ENCODE measurements at regions not wholly inside any gene's neighbourhood (a gene's known extent, or its start where the extent isn't known, plus 50 kb on each side); places are given as distances from the start of the nearest gene placed in this dataset.
"Not testable (repeated sequence)": the region's sequence is repeated elsewhere in the genome, so short reads cannot be mapped to it uniquely, and the experiment has no call there.

DNA sequence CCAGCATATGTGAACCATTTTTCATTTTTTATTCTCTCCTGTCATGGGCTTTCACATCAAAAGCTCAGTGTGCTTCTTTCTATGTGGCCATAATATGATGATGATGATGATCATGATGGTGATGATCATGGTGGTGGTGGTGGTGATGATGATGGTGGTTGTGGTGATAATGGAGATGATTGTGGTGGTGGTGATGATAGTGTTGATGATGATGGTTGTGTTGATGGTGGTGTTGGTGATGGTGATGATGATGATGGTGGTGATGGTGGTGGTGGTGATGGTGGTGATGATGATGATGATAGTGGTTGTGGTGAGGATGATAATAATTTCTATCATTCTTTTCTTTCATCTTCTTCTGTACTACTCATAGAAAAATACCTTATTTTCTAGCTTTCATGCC is 413.1 kb upstream of the VSTM2A start:
- DNase-seq (ENCODE audit: low read depth), result no peak

DNA sequence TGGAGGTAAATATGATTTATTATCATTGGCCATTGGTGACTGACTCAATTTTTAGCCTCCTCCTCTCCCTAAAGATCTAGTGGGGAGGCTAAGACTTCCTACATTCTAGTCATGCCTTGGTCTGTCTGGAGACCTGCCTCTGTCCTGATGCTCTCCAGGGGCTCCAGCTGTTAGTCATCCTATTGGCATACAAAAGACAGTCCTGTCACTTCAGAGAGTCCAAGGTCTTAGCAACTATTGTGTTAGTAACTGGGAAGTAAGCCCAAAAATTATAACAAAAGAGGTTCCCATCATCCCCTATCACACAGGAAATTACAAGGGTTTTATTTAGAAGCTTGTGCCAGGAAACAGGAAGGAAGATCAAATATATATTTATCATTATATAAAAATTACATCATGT is 400.6 kb upstream of the VSTM2A start:
- no peak for DNase-seq (ENCODE audit: low read depth)

DNA sequence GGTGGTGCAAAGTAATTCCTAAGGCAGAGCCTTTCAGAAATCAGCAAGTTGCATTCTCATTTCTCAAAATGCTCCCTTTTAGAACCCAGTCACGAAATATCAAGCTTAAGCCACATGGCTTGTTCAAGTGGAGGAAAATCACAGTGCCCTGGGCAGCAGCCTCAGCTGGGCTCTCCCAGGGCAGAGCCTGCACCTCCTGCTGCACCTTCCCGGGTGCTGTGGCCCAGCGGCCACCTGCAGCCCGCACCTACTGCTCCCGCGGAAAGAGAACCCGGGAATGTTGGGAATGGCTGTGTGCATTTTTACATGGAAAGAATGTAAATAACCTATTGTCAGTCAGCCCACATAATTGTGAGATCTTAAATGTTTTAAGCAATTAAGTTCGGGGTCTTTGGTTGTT is 396.5 kb upstream of the VSTM2A start:
- no peak for DNase-seq (ENCODE audit: low read depth)

DNA sequence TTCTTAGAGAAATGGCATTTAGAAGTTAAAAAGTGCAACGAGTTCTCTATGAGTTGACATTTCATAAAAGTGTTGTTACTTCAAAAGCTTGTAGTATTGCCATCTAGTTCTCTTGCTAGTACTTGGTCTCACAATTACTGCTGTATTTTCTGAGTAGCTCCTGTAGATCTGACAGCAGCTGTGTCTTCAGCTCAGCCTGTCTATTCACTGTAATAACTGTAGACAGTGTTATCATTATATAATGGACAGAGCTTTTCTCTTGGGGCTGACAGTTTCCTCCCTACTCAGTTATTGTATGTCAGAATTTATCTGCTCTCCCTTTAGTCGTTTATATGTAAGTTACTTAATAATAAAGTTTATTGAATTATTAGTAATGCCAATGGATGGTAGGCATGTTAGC is 388.7 kb upstream of the VSTM2A start:
- DNase-seq (ENCODE audit: low read depth), result no peak

DNA sequence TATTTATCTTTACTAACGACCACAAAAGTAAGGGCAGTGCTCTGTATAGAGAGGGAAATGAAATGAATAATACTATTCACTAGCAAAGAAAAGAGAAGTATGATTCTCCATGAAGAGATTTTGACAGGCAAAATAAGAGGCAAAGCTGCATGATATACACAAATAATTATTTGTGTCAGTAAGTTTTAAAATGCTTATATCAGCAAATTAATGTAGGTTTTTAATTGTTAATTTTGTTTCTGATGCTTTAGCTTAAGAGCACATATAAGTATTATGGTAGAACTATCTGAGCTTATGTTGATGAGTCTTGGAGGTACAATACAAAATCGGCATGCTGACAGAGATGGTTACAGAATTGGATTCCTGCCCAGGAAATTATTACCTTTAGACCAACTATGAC is 383.1 kb upstream of the VSTM2A start:
- DNase-seq (ENCODE audit: low read depth), result no peak

DNA sequence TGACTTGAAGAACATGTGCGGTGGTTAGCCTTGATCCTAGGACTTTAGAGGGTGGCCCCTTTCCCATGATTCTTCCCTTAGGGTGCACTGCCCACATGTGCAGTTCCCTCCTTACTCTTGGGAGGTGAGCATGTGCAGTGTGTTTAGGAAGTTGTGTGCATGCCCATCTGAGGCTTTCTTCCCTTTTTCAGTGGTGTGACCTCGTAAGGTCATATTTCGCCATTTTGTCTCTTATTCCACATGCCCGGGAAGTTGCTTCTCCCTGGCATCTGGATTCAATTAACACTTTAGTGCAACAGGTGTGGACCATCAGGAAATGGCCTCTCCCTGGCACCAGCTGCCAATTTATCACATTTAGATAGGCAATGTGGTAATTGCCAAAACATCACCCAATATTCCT is 380.6 kb upstream of the VSTM2A start:
- no peak for DNase-seq (ENCODE audit: low read depth)

DNA sequence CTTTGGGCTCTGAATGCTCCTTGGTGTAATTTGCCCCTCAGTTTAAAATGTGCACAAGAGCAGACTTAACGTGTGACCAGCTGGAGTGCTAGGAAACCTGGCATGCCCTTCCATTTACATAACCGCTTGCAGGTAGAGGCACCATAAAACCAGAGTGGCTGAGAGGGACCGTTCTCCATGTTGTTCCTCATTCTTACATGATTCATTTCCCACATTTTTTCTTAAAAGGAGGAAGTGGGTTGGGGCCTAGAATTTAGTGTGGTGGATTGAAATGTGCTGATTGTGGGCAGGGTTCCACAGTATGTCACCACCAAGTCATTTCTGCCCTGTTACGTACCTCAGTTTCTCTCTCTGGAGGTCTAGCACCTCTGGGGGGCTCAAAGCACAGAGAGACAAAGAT is 375.8 kb upstream of the VSTM2A start:
- DNase-seq (ENCODE audit: low read depth), result no peak

DNA sequence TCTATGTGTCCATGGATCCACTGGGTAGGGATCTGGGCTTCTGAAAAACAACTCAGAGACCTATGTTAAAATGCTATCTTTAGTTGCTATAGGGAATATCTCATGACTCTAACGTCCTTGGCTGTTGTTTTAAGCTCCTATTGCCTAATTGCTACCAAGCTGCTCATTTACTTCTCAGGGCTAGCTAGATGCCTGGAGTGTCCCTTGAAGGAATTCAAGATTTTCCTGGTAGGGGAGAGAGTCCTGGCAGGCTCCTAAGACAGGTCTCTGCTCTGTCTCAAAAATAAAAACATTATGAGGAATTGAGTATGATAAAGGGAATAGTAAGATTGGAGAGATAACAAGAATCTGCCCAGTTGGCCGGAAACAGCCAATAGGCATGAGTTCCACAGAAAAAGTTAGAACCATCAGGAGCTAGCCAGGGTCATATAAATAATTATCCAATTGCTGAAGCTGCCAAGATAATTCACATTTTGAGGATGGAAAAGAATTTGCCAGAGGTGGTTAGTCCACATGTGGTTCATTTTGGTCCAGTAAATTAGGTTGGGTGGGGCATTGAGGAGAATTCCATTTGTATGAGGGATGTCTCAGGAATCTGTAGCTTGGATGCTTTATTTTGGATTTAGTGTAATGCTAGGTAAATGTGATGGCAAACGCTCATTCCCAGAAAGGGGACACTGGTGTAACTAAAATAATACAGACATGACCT is 362.7 kb upstream of the VSTM2A start:
- DNase-seq (ENCODE audit: low read depth), result no peak

DNA sequence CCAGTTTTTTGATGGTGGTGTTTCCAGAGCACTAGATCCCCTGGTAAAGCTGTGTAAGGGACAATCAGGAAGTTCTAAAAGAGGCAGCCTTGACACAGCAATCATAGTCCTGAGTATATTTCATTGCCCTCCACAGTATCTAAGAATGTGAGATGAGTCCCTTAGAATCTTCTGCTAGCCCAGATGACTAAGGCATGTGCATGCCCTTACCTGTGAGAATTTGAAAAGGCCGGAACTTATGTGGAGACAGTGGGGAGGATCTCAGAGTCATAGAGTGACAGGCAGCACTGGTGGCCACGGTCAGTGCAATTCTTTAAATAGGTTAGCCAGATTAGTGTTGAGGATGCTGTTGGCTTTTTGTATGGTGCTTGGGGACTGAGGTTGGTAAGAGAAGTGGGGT is 361.4 kb upstream of the VSTM2A start:
- no peak for DNase-seq (ENCODE audit: low read depth)

DNA sequence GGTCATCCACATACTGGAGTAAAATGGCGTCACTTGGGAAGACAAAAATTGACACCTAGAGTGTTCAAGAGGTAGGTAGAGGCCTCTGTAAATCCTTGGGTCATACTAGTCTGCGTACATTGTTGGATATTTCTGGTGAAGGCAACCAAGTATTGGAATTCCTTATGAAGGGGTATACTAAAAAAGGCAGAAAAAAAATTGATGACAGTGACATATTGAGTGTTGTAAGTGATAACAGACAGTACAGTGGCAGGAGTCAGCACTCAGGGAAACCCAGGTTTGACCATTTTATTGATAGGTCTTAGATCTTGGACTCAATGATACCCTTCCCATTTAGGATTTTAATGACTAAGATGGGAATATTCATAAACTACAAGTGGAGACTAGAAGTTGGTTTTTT is 359.1 kb upstream of the VSTM2A start:
- no peak for DNase-seq (ENCODE audit: low read depth)

DNA sequence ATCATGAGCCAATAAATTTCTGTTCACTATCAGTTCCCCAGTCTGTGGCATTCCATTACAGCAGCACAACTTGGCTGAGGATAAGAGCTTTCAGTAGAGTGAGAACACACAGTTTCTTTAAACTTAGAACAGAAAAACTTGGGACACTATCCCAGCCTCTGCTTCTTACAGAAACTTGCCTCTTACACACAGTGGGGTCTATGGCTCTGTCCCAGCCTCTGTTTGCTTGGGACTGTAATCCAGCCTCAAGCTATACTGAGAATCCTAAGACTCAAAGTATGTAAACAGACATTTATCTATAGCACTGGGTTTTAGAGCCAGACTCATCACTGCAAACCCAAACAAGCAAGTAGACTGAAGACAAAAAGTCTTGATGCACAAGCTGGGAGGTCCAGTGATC is 355.8 kb upstream of the VSTM2A start:
- DNase-seq (ENCODE audit: low read depth), result no peak

DNA sequence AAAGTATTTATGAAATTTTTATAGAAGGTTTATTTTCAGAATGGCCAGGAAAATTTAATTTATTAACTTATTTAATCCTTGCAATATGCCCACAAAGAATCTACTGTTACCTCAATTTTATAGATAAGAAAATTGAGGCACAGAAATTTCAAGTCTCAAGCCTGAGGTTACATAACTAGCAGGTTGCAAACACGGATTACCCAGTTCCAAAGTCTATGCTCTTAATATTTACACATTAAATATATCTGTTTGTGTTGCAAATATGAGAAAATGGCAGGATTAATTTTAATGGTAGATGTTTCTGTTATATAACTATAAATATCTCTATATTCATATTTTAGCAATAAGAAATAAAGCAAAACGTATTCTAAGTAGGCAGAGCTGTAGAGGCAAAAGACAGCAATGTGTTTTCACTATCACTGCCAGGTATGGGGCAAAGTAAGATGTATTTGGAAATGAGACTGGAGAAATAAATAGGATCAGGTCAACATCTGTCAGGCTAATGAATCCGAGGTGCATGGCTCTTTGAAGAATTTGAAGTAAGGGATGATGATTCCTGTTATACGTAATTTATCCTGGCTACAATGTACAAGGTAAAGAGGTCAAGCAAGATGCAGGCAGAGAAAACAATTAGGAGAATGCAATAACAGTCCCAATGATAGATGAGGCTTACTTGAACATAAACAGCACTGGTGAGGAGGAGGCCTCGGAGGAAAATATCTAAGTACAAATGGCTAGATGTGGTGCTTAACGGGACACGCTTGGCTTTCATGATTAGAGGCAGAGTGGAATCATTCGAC is 354.1 kb upstream of the VSTM2A start:
- no peak for DNase-seq (ENCODE audit: low read depth)

DNA sequence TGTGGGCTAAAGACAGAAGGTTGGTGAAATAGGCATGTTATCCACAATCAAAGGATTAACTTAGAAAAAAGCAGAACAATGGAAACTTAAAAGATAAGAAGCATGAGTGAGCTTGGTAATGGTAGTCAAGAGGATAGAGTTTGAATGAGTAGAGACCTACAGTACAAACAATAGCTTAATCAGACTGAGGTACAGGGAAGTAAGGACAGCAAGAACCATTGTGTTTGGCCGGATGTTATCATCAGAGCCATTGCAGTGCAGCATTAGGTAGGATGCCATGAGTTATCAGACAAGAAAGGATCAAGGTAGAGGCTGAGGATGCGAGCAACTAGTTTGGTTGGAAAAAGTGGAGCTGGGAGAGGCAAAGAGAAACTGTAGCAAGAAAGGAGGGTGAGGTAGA is 353.3 kb upstream of the VSTM2A start:
- DNase-seq (ENCODE audit: low read depth), result no peak

DNA sequence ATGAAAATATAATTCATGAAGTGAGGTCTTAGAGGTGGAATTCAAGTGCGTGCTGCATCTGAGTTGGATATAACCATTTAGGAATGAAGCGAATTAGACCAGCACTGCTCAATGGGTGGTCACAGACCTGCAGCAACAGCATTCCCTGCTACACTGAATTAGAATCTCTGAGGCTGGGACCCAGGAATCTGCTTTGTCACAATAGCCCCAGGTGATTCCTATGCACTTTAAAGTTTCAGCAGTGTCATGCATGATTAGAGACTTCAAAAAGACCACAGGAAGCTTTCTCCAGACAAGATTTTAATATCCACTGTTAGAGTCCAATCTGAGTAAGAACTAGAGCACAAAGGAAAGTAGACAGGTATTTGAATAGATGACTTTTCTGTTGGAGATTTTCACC is 352.8 kb upstream of the VSTM2A start:
- DNase-seq (ENCODE audit: low read depth), result no peak

DNA sequence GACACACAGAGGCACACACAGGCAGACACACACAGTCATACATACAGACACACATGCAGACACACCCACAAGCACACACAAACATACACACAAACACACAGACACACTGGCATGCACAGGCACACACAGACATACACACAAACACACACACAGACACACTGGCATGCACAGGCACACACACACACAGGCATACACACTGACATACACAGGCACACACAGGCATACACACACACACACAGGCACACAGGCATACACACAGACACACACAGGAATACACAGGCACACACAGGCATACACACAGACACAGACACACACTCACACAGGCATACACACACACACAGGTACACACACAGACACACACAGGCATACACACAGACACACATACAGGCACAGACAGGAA is 340.7 kb upstream of the VSTM2A start:
- DNase-seq (ENCODE audit: low read depth), result no peak

DNA sequence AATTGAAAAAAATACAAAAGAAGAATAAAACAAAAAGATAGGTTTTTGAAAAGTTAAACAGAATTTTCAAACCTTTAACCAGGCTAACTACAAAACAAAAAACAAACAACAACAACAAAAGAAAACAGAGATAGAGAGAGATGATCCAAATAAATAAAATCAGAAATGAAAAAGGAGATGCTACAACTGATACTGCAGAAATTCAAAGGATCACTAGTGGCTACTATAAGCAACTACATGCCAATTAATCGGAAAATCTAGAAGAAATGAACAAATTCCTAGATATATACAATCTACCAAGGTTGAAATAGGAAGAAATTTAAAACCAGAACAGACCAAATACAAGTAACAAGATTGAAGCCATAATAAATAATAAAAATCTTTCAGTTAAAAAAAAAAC is 326.8 kb upstream of the VSTM2A start:
- DNase-seq (ENCODE audit: low read depth), result no peak

DNA sequence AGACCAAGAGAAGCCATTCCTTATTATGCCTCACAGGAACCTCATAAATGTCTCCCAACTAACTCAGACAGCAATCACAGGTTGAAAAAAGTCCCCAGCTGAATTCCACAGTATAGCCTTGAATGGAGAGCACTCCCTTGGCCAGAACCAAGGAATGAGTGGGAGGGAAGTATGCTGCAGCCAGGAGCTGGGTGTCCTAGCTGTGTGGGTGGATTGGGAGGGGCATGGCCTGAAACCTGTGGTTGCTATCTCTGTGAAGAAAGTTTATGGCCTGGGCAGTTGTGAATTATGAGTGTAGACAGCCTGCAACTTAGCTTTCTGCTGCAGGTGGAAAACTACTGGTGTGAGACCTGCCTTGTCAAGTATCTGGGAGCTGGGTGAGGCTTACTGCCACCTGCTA is 316.1 kb upstream of the VSTM2A start:
- DNase-seq (ENCODE audit: low read depth), result not testable (repeated sequence)

DNA sequence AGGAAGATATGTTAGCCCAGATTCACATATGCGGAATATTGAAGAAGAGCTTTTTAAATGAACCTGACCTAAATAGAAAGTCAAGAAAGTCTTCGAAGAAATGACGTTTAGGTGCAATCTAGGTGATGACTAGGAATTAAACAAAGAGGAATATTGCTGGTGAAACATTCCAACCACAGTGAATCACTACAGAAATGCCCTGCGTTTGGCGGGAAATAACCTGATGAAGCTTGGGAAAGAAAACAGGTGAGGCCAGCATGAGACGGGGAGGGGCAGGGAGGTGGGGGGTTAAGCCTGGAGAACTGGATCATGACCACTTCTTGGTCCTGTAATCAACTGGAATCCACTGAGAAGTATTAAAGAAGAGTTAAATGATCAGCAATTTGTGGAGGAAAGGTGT is 299.4 kb upstream of the VSTM2A start:
- no peak for DNase-seq (ENCODE audit: low read depth)

DNA sequence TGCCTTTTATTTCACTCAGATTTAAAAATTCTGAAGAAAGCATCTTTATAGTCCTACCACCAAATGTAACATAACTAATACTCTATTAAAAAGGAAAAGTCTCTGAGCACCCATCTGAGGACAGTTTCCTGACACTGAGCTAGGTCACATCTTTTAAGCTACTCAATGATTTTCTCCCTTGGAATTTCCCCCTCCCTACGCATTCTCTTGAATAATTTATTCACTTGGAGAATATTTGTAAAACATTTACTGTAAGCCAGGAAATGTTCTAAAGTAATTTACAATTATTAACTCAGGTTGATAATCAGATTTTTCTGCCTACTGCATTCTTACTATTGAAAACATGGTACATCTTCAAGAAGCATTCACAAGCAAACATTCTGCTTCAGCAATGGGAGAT is 297.2 kb upstream of the VSTM2A start:
- no peak for DNase-seq (ENCODE audit: low read depth)

DNA sequence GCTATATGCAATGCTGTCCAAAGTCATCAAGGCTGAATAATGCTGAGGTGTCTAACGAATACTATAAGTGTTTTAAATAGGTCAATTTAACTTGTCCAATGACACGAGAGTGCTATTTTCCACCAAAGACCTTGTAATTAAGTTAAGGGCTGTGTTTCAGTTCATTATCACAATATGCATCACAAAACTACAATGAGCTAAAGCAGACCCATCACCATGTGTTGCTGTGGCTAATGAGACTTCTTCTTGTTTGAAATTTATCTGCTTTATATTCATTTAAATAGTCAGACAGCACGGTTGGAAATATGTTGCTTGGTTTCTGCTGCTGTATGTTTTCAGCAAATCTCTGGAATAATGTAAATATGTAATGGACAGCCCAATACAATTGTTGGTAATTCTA is 292.5 kb upstream of the VSTM2A start:
- no peak for DNase-seq (ENCODE audit: low read depth)

DNA sequence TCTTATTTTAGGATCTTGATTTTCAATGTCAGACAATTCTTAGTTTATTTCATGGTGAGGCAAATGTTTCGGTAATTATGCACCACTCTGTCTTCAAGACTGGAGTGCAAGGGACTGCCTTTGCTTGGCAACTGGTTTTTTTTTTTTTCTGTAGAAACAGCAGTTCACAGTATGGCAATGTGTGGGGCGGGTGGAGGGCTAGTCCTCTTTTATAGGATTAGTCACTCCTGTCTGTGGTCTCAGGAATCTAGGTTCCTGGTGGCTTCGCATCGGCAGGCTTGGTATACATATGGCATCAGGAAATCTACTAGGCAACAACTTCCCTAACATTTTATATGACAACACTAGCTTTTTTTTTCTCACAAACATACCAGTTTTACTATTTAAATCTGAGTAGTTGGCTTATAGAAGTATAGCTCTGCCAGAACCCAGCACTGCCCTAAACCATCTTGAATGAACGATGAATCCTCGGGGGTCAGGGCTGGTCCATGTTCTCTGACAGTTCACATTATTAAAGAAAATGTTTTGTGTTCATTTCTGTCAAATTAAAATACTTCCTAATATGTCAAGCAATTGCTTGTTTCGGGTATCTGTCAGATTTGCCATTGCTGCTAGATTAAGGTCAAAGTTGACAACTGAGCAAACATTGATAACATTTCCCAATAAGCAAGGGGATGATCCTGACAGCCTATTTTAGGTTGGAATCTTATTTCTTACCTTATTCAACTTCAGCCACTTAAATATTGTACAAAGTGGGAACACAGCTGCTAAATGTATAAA is 289.7 kb upstream of the VSTM2A start:
- no peak for DNase-seq (ENCODE audit: low read depth)

DNA sequence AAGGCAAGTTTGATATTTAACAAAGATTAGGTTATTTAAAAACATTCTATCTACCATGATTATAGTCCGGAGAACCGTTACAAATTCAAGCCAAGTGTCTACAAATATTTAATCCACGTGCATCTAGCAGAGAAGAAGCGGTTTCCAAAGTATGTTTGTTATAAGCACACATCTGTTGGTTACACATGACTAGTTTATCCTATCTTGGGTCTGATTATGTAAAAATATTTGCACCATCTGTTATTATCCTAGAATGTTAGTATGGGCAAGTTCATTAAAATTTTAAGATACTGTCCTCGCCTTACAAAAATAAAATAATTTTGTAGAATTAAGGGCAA is 289.2 kb upstream of the VSTM2A start:
- no peak for DNase-seq (ENCODE audit: low read depth)

DNA sequence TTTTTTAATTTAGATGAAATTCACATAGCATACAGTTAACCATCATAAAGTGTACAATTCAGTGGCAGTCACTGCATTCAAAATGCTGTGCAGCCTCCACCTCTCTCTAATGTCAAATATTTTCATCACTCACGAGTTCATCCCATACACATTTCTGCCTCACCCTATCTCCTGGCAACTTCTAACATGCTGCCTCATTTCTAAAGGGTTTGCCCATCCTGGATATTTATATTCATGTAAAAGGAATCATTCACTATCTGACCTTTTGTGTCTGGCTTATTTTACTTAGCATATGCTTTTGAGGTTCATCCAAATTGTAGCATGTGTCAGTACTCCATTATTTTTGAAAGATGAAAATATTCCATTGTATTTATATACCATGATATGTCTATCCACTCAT is 286.9 kb upstream of the VSTM2A start:
- no peak for DNase-seq (ENCODE audit: low read depth)
